Sigmoid colon (tissue), 4 donors: ENCODE measurements at regions not wholly inside any gene's neighbourhood (a gene's known extent, or its start where the extent isn't known, plus 50 kb on each side); places are given as distances from the start of the nearest gene placed in this dataset.

Source experiments
- CTCF ChIP-seq, 4 experiments: fragments of 450-650 bp in 3 of 4; fragments of 200-600 bp in 1 of 4; IDR thresholded peaks; one replicate each; pipeline ENCODE4 v1.5.1; 2016 to 2019; ENCODE audit warnings: antibody characterized with exemption in 4 of 4, mild to moderate bottlenecking in 3 of 4, moderate library complexity in 2 of 4
- EP300 ChIP-seq, 4 donors: sonication (generic); formaldehyde crosslinking; IDR thresholded peaks; one replicate each; pipeline ENCODE4 v1.6.1; 2017; ENCODE audit warnings: antibody characterized with exemption in 4 of 4
- POLR2A ChIP-seq, 2 donors: fragments of 450-650 bp; IDR thresholded peaks; one replicate each; pipeline ENCODE4 v1.6.1; 2016; ENCODE audit warnings: antibody characterized with exemption in 2 of 2, mild to moderate bottlenecking in 2 of 2, moderate library complexity in 2 of 2
- POLR2AphosphoS5 ChIP-seq, 4 donors: sonication (generic); formaldehyde crosslinking; IDR thresholded peaks; one replicate each; pipeline ENCODE4 v1.6.1; 2017; ENCODE audit warnings: antibody characterized with exemption in 4 of 4

- TF ChIP-seq POLR2A (IDR thresholded peaks at IDR 0.05) (no peak), CTCF (IDR thresholded peaks at IDR 0.05) (no peak), POLR2AphosphoS5 (IDR thresholded peaks at IDR 0.05) (no peak), EP300 (IDR thresholded peaks at IDR 0.05) (no peak)
These were observed 615.8 kb upstream of the ZFHX3 start for GRCh38 chr16:73663720-73664119.
